Fibroblast of skin of left quadriceps (primary cell): ENCODE measurements at regions not wholly inside any gene's neighbourhood (a gene's known extent, or its start where the extent isn't known, plus 50 kb on each side); places are given as distances from the start of the nearest gene placed in this dataset.
"Not testable (repeated sequence)": the region's sequence is repeated elsewhere in the genome, so short reads cannot be mapped to it uniquely, and the experiment has no call there.

Source experiments
- DNase-seq, 2 experiments: peaks; one replicate each; pipeline ENCODE4 v3.0.0-alpha.2; 2013; ENCODE audit warnings: low read depth in 2 of 2

DNA sequence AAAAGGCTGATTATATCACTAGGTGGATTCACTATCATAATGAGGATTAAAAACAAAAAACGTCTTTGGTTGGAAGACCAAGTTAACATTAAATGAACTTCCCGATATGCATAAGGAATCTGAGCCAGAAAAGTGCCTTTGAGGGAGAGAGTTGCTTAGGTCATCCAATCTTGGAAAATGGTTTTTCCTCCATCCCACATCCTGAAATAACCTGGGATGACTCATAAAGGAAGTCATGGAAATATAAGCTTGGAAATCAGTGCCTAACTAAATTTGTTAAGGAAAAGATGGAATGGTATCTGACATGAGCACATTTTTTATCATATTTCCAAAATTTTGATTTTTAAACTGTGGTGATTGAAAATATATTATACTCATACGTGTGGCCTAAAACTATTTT is 66.0 kb downstream of the KBTBD8 start:
- no peak for DNase-seq

DNA sequence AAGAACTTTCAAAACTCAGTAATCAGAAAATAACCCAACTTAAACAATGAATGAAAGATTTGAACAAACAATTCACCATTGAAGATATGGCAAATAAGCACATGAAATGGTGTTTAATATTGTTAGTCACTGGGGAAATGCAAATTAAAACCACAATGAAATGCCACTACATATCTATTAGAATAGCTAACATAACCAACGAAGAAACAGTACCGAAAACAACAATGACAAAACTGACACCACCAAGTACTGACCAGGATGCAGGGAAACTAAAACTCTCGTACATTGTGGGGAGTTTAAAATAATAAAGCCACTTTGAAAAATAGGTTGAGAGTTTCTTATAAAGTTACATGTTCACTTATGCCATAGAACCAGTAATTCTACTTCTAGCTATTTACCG is 69.1 kb downstream of the KBTBD8 start:
- no peak for DNase-seq

DNA sequence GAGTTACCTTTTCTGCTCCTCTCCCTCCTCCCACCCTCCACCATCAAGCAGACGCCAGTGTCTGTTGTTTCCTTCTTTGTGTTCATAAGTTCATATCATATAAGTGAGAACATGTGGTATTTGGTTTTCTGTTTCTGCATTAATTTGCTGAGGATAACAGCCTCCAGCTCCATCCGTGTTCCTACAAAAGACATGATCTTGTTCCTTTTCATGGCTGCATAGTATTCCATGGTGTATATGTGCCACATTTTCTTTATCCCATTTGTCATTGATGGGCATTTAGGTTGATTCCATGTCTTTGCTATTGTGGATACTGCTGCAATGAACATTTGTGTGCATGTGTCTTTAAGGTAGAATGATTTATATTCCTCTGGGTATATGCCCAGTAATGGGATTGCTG is 74.5 kb downstream of the KBTBD8 start:
- DNase-seq: not testable (repeated sequence)

DNA sequence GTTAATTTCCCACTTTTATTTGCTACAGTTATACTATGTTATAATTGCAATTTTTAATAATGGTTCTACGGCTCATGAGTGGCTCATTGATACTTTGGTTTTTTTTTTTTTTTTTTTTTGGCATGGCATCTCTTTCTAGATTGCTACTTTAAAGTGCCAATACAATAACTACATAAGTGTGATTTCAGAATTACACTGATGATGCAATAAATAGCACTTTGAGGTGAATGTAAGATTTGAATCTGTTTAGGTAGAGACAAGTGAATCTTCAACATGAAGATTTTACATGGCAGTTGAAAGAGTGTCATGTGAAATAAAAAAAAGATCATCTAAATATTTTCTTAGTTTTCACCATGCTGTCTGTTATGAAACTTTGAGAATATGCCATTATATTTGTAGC is 75.7 kb downstream of the KBTBD8 start:
- no peak for DNase-seq

DNA sequence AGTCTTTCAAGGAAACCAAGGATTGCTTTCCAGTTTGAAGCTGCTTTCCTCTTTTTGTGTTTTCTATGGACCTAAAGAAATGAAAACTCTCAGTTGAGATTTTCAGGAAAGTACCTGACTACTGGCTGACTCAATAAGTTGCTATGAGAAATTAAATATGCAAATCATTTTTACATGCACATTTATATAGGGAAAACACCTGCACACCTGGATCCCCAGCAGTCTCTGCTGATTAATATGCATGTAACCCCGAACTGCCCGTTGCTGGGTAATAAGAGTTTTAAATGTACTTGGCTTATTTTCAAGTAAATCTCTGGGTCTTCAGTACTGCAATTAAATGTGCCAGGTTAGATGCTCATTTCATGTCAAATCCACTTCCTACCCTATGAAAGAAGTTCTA is 77.2 kb downstream of the KBTBD8 start:
- DNase-seq: no peak

DNA sequence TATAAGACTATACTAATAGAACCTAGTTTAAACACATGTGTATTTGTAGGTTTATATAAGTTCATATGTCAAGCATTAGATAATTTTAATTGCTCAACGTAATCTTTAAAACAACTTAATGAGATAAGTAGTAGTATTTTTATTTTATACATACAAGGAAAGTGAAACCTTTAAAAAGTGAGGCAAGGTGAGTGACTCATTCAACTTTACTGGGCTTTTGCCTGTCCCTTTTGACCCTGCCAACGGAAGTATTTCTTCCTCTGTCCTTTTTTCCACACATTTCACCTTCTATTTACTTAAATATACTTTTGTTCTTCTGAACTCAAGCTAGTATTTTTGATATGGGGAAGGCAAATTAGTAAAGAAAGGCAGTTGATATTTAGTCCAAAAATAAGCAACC is 78.5 kb downstream of the KBTBD8 start:
- no peak for DNase-seq

DNA sequence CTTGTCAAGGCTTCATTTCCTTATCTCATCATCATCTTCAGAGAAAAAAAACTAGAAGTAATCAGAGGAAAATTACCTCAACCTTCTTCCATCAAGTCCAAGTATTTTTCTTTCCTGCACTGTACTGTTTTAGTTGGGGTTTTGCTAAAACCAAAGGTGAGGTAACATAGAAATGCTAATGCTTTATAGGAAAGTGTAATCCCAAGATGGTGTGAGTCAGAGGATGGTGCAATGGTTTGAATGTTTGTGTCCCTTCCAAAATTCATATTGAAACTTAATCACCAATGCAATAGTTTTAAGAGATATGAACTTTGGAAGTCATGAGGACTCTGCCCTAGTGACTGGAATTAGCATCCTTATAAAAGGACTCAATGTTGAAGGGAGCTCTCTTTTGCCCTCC is 79.5 kb downstream of the KBTBD8 start:
- peak in 1 of 2 experiments; percentile 41 for DNase-seq

DNA sequence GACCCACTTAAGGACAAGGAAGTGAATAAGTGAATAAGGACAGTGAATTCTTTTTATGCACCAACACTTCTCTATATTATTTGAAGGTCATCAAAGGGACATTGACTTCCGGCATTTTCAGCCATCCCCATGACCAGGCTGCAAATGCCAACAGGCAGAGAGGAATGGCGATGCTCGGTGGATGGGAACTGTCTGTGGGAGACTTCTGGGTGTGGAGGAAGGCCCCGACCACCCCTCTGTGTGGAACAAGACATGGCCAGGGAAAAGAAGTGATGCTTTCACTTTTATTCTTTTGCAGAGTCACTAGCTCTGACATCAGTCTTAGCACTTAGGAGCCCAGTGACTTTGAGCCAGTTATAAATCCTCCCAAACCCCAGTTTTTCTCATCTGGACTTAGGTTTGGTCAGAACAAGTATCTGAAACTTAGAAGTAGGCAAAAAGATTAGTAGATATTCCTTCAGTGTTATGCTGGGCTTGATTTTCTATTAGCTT is 84.5 kb downstream of the KBTBD8 start:
- no peak for DNase-seq

DNA sequence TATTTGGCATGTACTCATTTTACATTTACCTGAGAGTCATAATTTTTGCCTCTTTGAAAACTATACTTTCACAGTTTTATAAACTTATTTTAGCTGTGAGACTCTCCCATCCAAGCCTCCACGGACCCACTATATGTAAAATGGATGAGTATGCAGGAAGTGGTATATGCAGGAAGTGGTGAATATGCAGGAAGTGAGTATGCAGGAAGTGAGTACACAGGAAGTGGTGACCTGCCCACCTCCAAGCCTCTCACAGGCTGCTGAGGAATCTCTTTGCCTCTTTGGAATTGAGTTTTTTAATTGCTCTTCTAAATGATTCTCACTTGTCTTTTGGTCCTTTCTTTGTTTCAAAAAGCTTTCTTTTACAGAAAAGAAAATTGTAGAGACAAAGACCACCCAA is 85.2 kb downstream of the KBTBD8 start:
- no peak for DNase-seq

DNA sequence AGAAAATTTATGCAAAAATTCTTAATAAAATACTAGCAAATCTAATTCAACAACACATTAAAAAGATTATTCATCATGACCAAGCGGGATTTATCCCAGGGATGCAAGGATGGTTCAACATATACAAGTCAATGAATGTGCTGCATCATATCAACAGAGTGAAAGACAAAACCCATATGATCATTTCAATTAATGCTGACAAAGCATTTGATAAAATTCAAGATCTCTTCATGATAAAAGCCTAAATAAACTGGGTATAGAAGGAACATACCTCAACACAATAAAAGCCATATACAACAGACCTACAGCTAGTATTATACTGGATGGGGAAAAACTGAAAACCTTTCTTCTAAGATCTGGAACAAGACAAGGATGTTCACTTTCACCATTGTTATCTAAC is 89.7 kb downstream of the KBTBD8 start:
- no peak for DNase-seq

DNA sequence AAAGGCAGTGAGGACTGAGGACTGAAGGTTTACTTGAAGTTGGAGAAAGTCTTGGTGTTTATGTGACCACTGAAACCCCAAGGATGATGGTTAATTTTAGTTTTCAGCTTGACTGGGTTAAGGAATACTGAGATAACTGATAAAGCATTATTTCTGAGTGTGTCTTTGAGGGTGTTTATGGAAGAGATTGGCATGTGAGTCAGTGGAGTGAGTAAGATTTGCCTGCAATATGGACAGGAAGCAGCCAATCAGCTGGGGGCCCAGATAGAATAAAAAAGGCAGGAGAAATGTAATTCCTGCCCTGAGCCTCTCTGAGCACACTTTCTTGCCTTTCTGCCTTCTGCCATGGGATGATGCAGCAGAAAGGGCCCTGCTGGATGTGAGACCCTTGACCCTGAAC is 92.4 kb downstream of the KBTBD8 start:
- peak; percentile 48 to 59 for DNase-seq

DNA sequence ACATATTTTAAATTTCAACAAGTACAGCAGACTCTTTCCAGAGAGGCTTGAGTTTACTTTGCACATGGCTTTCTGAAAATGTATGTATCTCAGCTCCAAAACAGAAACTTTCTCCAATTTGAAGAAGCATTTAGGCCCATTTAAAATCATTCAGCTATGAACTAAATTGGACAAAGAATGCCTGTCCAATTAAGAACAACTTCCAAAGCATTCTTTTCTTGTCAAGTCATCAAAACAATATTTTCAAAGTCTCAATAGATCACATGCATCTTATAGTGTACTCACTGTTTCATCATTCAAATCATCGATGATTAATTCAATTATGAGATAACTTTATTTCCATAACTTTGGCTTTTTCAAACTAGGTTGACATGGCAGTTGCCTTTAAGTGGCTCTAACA is 95.2 kb downstream of the KBTBD8 start:
- no peak for DNase-seq

DNA sequence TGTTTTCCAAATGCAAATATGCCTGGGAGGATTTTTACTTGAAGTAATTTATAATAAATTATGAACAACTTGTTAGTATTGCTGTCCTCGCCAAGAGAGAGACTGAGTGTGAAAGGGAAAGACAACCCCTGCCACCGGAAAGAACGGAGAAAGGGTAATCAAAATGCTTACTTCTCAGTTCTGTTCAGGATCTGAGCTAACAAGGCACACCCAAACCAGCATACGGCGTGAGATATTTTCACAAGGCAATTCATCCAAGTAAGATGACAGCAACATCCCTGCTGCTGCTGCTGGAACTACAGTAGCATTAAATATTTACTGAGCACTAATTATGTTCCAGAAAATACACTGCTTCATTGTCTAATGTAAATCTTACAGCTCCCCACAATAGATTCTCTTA is 96.1 kb downstream of the KBTBD8 start:
- no peak for DNase-seq

DNA sequence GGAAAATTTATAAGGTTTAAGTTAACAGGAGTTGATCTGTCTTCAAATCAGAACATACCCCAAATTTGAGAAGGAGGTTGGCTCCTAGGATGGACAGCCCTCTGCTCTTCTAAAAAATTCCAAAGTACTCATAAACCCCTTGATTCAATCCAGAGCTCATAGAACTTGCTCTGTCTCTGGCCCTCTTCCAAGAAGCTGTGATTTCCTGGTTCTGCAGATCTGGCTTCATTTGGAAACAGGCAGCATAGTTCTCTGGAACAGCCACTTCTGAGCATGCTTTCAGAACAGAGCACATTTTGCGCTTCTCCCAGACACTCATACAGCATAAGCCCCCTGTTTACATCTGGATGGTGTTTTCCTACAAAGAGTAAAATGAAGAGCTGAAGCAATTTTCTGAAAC is 96.7 kb downstream of the KBTBD8 start:
- DNase-seq: peak; percentile 83

DNA sequence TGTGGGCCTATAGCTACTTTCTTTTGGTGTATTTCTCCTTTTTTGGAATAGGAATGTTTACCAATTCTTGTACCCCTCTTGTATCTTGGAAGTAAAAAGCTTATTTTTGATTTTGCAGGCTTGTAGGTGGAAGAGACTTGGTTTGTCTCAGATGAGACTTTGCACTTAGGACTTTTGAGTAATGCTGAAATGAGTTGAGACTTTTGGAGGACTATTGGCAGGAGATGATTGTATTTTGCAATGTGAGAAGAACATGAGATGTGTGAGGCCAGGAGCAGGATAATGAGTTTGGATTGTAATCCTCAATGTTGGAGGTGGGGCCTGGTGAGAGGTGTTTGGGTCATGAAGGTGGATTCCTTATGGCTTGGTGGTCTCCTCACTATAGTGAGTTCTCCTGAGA is 106.3 kb downstream of the KBTBD8 start:
- DNase-seq: no peak

DNA sequence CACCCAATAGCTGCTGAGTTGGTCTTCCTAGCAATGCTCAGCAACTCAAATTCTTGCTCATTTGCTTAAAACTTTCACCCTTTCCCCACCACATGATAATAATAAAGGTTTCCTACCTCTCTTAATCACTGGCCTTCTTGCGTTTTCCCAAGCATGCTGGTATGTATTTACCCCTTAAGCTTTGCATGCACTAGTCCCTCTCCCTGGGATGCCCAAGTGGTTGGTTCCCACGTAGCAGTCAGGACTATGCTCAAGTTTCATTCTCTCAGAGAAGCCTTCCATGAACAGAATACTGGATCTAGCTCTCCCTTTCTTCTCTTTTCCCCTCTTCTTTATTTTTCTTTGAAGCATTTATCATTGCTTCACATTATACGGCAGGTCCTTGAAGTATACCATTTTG is 108.8 kb downstream of the KBTBD8 start:
- no peak for DNase-seq

DNA sequence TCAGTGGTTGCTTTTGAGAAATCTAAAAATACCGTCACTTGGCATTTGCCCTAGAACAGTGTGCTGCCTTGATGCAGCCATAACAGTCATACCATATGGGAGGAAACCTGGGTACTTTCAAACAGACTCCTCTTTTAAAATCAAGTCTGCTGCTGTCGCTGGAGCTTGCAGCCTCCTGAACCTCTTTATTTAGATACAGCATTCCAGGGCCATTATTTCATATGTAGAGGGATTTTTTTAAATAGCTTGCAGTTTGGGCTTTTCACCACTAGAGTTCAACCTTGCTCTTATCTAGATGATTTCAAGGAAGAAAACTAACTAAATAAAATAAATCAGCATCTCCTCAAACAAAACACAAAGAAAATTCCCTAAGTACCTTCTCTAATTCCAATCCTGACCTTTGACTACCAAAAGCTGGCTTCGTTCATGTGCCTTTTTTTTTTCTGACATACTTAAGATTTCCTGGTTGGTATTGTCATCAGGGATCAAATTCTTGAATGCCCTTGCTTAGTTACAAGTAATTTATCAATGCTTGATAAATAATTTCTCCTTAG is 111.6 kb downstream of the KBTBD8 start:
- peak; percentile 54 to 57 for DNase-seq

DNA sequence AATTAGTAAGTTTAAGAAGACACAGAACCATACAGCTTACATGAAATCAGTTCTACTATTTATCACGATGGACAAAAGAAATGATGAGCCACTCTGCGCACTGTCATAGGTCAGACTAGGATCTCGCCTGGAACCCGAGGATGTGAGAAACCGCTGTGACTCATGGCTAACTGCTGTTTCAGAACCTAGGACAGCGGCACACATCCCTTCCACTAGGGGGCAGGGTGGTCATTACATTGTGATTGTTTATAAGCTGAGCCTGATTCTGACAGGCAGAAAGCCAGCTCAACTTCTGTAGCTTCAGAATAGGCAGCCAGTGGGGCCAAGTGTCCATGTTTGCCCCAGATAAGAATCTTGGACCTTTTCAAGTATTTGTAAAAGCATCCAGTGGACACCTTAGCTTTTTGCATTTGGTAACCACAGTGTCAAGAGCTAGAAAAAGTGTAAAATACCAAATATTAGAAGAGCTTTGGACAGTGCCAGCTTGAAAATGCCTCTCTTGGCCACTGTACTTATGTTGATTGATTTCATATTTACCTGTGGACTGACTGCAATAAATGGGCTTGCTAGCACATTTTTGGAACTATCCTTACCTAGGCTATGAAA is 115.8 kb downstream of the KBTBD8 start:
- DNase-seq: peak; percentile 69 to 71

DNA sequence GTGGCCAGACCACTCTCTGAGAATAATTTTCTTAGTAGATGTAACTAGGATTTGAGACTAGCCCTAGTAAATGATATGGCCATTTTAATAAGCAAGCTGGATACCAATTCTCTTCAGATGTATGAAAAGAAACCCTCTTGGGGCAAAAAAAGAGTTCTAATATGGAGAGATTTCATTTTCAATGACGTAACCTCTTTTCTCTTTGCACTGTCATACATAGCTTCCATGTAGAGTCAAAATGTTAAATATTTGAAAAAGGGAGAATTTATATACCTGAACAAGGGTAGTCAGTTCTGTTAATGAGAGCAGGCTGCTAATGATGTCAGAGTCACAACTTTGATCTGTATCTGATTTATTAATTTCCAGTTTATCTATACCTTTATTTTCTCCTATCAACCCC is 120.0 kb downstream of the KBTBD8 start:
- no peak for DNase-seq

DNA sequence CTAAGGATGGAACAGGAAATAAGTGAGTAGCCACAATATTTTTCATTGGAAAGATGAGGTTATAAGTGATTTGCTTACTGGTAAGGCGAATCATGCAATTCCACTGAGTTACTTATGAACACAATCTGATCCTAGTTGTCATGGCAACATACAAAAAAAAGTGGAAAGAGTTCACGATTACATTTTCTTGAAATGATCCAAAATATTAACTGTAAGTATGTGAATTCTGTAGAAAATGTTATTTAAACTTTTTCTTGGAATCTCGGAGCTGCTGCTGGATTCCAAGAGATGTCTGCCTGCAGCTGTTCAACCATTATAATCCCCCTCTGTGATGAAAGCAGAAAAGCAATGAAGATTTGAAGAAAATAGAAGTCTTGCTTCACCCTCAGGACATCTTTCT is 120.5 kb downstream of the KBTBD8 start:
- DNase-seq: no peak

DNA sequence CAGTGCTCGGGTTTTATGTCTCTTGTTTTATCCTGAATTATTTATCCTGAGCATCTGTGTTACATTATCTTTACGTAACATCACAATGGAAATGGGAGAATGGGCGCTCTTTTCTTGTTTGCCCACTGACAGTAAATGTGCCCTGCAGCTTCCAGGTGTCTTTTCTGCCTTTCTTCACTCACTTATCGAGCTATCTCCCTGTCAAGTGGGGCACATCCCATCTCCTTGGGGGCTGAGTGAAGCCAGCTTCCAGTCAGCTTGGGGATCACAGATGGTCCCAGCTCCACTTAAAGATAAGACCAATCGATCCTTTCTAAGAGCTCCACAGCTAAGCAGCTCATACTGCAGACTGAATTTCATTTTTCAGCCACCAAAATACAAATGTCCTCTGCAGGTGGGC is 125.8 kb downstream of the KBTBD8 start:
- no peak for DNase-seq

DNA sequence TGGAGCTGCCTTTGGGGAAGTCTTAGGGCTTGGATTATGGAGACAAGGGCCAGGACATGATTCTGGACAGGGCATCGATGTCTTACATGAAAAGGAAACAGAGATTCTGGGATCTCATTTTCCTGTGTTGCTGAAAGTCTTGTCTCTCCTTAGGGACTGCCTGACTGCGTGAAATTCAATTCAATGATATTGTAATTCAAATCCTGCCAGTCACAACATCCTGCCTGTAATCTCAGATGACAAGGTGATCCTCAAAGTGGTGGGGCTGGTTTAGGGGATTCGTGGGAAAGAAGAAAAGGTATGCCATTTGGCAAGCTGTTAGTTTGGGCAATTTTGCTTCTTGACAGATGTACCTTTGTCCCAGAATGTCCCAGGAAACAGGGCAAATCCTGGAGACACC is 129.1 kb downstream of the KBTBD8 start:
- DNase-seq: no peak

DNA sequence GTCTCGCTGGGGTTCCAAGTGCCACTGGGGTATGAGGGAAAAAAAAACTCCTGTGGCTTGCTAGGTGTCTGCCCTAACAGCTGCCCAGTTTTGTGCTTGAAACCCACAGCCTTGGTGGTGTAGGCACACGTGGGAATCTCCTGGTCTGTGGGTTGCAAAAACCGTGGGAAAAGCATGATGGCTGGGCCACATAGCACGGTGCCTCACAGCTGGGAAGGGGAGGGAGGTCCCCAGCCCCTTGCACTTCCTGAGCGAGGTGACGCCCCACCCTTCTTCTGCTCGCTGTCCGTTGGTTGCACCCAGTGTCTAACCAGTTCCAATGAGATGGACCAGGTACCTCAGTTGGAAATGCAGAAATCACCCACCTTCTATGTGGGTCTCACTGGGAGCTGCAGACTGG is 144.3 kb downstream of the KBTBD8 start:
- no peak for DNase-seq

DNA sequence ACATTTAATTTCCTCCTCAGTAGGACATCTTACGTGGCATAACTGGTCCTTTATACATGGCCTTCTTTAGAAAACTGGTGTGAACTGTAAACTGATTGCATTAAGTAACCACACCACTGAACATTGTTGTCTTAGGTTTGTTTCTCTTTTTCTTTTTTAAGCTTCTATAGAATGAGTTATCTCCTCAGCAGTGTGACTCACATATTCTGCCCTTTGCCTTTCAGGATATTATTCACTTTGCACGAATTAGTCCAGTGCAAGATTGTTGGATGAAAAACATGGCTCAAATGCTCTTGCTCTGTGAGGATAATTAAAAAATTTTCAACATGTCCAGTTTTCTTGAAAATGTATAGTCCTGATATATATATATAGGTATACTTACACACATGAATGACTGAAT is 147.6 kb downstream of the KBTBD8 start:
- no peak for DNase-seq
